ENCODE measurements at regions not wholly inside any gene's neighbourhood (a gene's known extent, or its start where the extent isn't known, plus 50 kb on each side); places are given as distances from the start of the nearest gene placed in this dataset.
"Not testable (repeated sequence)": the region's sequence is repeated elsewhere in the genome, so short reads cannot be mapped to it uniquely, and the experiment has no call there.

- no peak for TF ChIP-seq CTCF (IDR thresholded peaks at IDR 0.05; ENCODE audit: insufficient read depth, low read length)
These were observed 83.2 kb upstream of the CLDN5 start for GRCh38 chr22:19607192-19608002.

GRCh38 chr22:19608003-19608690, 83.9 kb upstream of the CLDN5 start:
- no peak for TF ChIP-seq CTCF (IDR thresholded peaks at IDR 0.05; ENCODE audit: insufficient read depth, low read length)
- no peak for DNase-seq (ENCODE audit: low read depth)
- no peak overlapping the region for H3K4me3 ChIP-seq (ENCODE audit: low read depth, low read length)

More at GRCh38 chr22:19607192-19608002, 83.2 kb upstream of the CLDN5 start:
- no peak for DNase-seq (ENCODE audit: low read depth)
- no peak overlapping the region for H3K4me3 ChIP-seq (ENCODE audit: low read depth, low read length)

- DNase-seq (ENCODE audit: low read depth); H3K4me3 ChIP-seq (ENCODE audit: low read depth, low read length): not testable (repeated sequence)
These were observed 85.5 kb upstream of the CLDN5 start for GRCh38 chr22:19609753-19610152.

GRCh38 chr22:19610518-19611253, 86.5 kb upstream of the CLDN5 start:
- no peak for DNase-seq (ENCODE audit: low read depth)
- H3K4me3 ChIP-seq (ENCODE audit: low read depth, low read length), result no peak overlapping the region

GRCh38 chr22:19611590-19611989, 87.4 kb upstream of the CLDN5 start:
- H3K4me3 ChIP-seq (ENCODE audit: low read depth, low read length), result no peak overlapping the region
- no peak for TF ChIP-seq CTCF (IDR thresholded peaks at IDR 0.05; ENCODE audit: insufficient read depth, low read length)
- DNase-seq (ENCODE audit: low read depth), result no peak

More at GRCh38 chr22:19610518-19611253, 86.5 kb upstream of the CLDN5 start:
- TF ChIP-seq CTCF (IDR thresholded peaks at IDR 0.05; ENCODE audit: insufficient read depth, low read length), result no peak

- no peak for DNase-seq (ENCODE audit: low read depth)
- no peak overlapping the region for H3K4me3 ChIP-seq (ENCODE audit: low read depth, low read length)
- TF ChIP-seq CTCF (IDR thresholded peaks at IDR 0.05; ENCODE audit: insufficient read depth, low read length), result no peak
These were observed 88.8 kb upstream of the CLDN5 start for GRCh38 chr22:19612866-19613572.
